Lung (tissue), 11 donors: ENCODE measurements at regions not wholly inside any gene's neighbourhood (a gene's known extent, or its start where the extent isn't known, plus 50 kb on each side); places are given as distances from the start of the nearest gene placed in this dataset.

Experiments used
- ATAC-seq: fragments of 200-7000 bp; cut with Tn5 transposase; one replicate; pipeline ENCODE4 v1.9.1; 2020; ENCODE audit warnings: moderate number of reproducible peaks; ENCODE audit not compliant: insufficient read depth, low FRiP score
- DNase-seq, 3 donors: peaks; one replicate each; pipeline ENCODE4 v3.0.0-alpha.2; 2013 to 2017
- H3K27ac ChIP-seq, 2 donors: one replicate each; pipeline ENCODE4 v1.5.1; 2013; ENCODE audit warnings: mild to moderate bottlenecking in 2 of 2, moderate library complexity in 2 of 2, control low read depth in 1 of 2, inconsistent platforms in 1 of 2, low read depth in 1 of 2, low read length in 1 of 2
- H3K27me3 ChIP-seq, 3 donors: one replicate each; pipeline ENCODE4 v1.5.1; 2013; ENCODE audit warnings: low read length in 2 of 3; ENCODE audit not compliant: control insufficient read depth in 3 of 3, insufficient read depth in 3 of 3
- H3K36me3 ChIP-seq, 4 donors: one replicate each; pipeline ENCODE4 v1.5.1; 2013; ENCODE audit warnings: low read length in 4 of 4, mild to moderate bottlenecking in 1 of 4, moderate library complexity in 1 of 4; ENCODE audit not compliant: control insufficient read depth in 4 of 4, insufficient read depth in 4 of 4
- H3K4me1 ChIP-seq, 5 donors: one replicate each; pipeline ENCODE4 v1.5.1; 2013; ENCODE audit warnings: low read length in 5 of 5, mild to moderate bottlenecking in 2 of 5, moderate library complexity in 1 of 5; ENCODE audit not compliant: control insufficient read depth in 5 of 5, insufficient read depth in 5 of 5
- H3K4me3 ChIP-seq: one replicate; pipeline ENCODE4 v1.5.1; 2013; ENCODE audit warnings: mild to moderate bottlenecking, control low read depth, moderate library complexity
- H3K9ac ChIP-seq, 2 donors: one replicate each; pipeline ENCODE4 v1.5.1; 2013; ENCODE audit warnings: low read length in 2 of 2, control low read depth in 1 of 2; ENCODE audit not compliant: insufficient read depth in 1 of 2
- H3K9me3 ChIP-seq, 4 donors: one replicate each; pipeline ENCODE4 v1.5.1; 2013; ENCODE audit warnings: low read length in 3 of 4, mild to moderate bottlenecking in 1 of 4, moderate library complexity in 1 of 4; ENCODE audit not compliant: control insufficient read depth in 4 of 4, insufficient read depth in 3 of 4
- CTCF ChIP-seq: IDR thresholded peaks from 2 replicates; pipeline ENCODE4 v1.5.1; 2012; ENCODE audit warnings: mild to moderate bottlenecking; ENCODE audit errors: control extremely low read depth, extremely low read depth
- WGBS, 2 donors: extraction: QIAGEN DNeasy Blood & Tissue Kit; methylation state at CpG; one replicate each; pipeline ENCODE4 v1.1.7; 2013; 5-methylcytosine and 5-hydroxymethylcytosine counted together
- donor health status: control.
- donor health status: control.
- donor health status: Bipolar disorder and iron deficiency.
- donor health status: healthy.
- donor health status: DM: yes; HTN: yes; CAD: no.

- no peak for TF ChIP-seq CTCF
- 45 to 54% methylated on average over 3 of the region's 3 CpGs for WGBS, 2 donors
- Histone ChIP-seq H3K9ac (no peak overlapping the region), H3K27ac (no peak overlapping the region), H3K9me3 (no peaks in the 10 kb centered on the region), H3K36me3 (no peaks in the 10 kb centered on the region), H3K4me3 (no peak overlapping the region), H3K4me1 (no peaks in the 10 kb centered on the region), H3K27me3 (no peaks in the 10 kb centered on the region)
- DNase-seq (no peak), ATAC-seq (no peak)
Observed at GRCh38 chr3:110754212-110754916, 317.3 kb upstream of the NECTIN3 start.

GRCh38 chr3:110755345-110755744 is 316.3 kb upstream of the NECTIN3 start:
- Histone ChIP-seq H3K4me3 (no peak overlapping the region), H3K4me1 (no peaks in the 10 kb centered on the region), H3K27ac (no peak overlapping the region), H3K9me3 (peaks cover 0 to 3% (median 0%) of the 10 kb centered on the region in 4 donors), H3K9ac (no peak overlapping the region), H3K36me3 (no peaks in the 10 kb centered on the region), H3K27me3 (no peaks in the 10 kb centered on the region)
- DNase-seq (no peak), ATAC-seq (no peak)
- no peak for TF ChIP-seq CTCF
- WGBS, 2 donors, result 79 to 89% methylated on average over 7 of the region's 7 CpGs

- WGBS, 2 donors, result 73 to 88% methylated on average over 6 of the region's 6 CpGs
- H3K36me3 ChIP-seq, result no peaks in the 10 kb centered on the region
- H3K27ac ChIP-seq, result no peak overlapping the region
- no peak overlapping the region for H3K4me3 ChIP-seq
- no peaks in the 10 kb centered on the region for H3K27me3 ChIP-seq
- no peak for TF ChIP-seq CTCF
- H3K4me1 ChIP-seq, result no peaks in the 10 kb centered on the region
- ATAC-seq (no peak), DNase-seq (no peak)
- H3K9me3 ChIP-seq, result peaks cover 0 to 3% (median 0%) of the 10 kb centered on the region in 4 donors
- H3K9ac ChIP-seq, result no peak overlapping the region
Observed at GRCh38 chr3:110756705-110757104, 314.9 kb upstream of the NECTIN3 start.

GRCh38 chr3:110758208-110758607 is 313.4 kb upstream of the NECTIN3 start:
- H3K36me3 ChIP-seq, result no peaks in the 10 kb centered on the region
- 77 to 81% methylated on average over 2 of the region's 2 CpGs for WGBS, 2 donors
- no peaks in the 10 kb centered on the region for H3K27me3 ChIP-seq
- H3K9me3 ChIP-seq, result peaks cover 0 to 3% (median 0%) of the 10 kb centered on the region in 4 donors
- no peak for ATAC-seq
- no peak for TF ChIP-seq CTCF
- H3K27ac ChIP-seq, result no peak overlapping the region
- DNase-seq, result no peak
- no peaks in the 10 kb centered on the region for H3K4me1 ChIP-seq
- H3K4me3 ChIP-seq, result no peak overlapping the region
- no peak overlapping the region for H3K9ac ChIP-seq
